ENCODE measurements at regions not wholly inside any gene's neighbourhood (a gene's known extent, or its start where the extent isn't known, plus 50 kb on each side); places are given as distances from the start of the nearest gene placed in this dataset.

- no peak for TF ChIP-seq YY1 (IDR thresholded peaks at IDR 0.05; ENCODE audit: insufficient read depth, insufficient read length)
- no peak for TF ChIP-seq SUZ12 (IDR thresholded peaks at IDR 0.05; ENCODE audit: extremely low read depth, insufficient read depth, insufficient read length)
- no peak for TF ChIP-seq ZNF274 (IDR thresholded peaks at IDR 0.05; ENCODE audit: low read depth, low read length)
These were observed 111.0 kb upstream of the SLC25A48 start for GRCh38 chr5:135723491-135723890.

GRCh38 chr5:135721548-135722090 is 112.8 kb upstream of the SLC25A48 start:
- H3K9me3 ChIP-seq (ENCODE audit: insufficient read depth, low read length), result no peaks in the 10 kb centered on the region
- no peak for DNase-seq (ENCODE audit: low read depth, low spot score)
- peaks cover 6% of the 10 kb centered on the region for H3K4me1 ChIP-seq (ENCODE audit: insufficient read depth, insufficient read length)
- no peaks in the 10 kb centered on the region for H3K27me3 ChIP-seq (ENCODE audit: insufficient read depth, insufficient read length)
- no peak overlapping the region for H3K4me3 ChIP-seq (ENCODE audit: insufficient read length, low read depth)
- H3K36me3 ChIP-seq (ENCODE audit: insufficient read depth, insufficient read length, low read length), result no peaks in the 10 kb centered on the region
- H3K9ac ChIP-seq (ENCODE audit: insufficient read length, low read depth), result no peak overlapping the region
- no peak for TF ChIP-seq SUZ12 (IDR thresholded peaks at IDR 0.05; ENCODE audit: extremely low read depth, insufficient read depth, insufficient read length)
- TF ChIP-seq YY1 (IDR thresholded peaks at IDR 0.05; ENCODE audit: insufficient read depth, insufficient read length), result no peak
- TF ChIP-seq ZNF274 (IDR thresholded peaks at IDR 0.05; ENCODE audit: low read depth, low read length), result no peak

More at GRCh38 chr5:135723491-135723890, 111.0 kb upstream of the SLC25A48 start:
- Histone ChIP-seq H3K9ac (ENCODE audit: insufficient read length, low read depth) (no peak overlapping the region), H3K4me3 (ENCODE audit: insufficient read length, low read depth) (no peak overlapping the region), H3K9me3 (ENCODE audit: insufficient read depth, low read length) (no peaks in the 10 kb centered on the region), H3K36me3 (ENCODE audit: insufficient read depth, insufficient read length, low read length) (no peaks in the 10 kb centered on the region), H3K4me1 (ENCODE audit: insufficient read depth, insufficient read length) (peaks cover 6% of the 10 kb centered on the region), H3K27me3 (ENCODE audit: insufficient read depth, insufficient read length) (no peaks in the 10 kb centered on the region)
- DNase-seq (ENCODE audit: low read depth, low spot score), result no peak

- Histone ChIP-seq H3K4me3 (ENCODE audit: insufficient read length, low read depth) (no peak overlapping the region), H3K36me3 (ENCODE audit: insufficient read depth, insufficient read length, low read length) (no peaks in the 10 kb centered on the region)
- TF ChIP-seq YY1 (IDR thresholded peaks at IDR 0.05; ENCODE audit: insufficient read depth, insufficient read length) (no peak), ZNF274 (IDR thresholded peaks at IDR 0.05; ENCODE audit: low read depth, low read length) (no peak), SUZ12 (IDR thresholded peaks at IDR 0.05; ENCODE audit: extremely low read depth, insufficient read depth, insufficient read length) (no peak)
These were observed 114.3 kb upstream of the SLC25A48 start for GRCh38 chr5:135720191-135720590.

GRCh38 chr5:135719428-135720063 is 114.9 kb upstream of the SLC25A48 start:
- Histone ChIP-seq H3K4me3 (ENCODE audit: insufficient read length, low read depth) (no peak overlapping the region), H3K27me3 (ENCODE audit: insufficient read depth, insufficient read length) (no peaks in the 10 kb centered on the region), H3K4me1 (ENCODE audit: insufficient read depth, insufficient read length) (peaks cover 6% of the 10 kb centered on the region), H3K36me3 (ENCODE audit: insufficient read depth, insufficient read length, low read length) (no peaks in the 10 kb centered on the region), H3K9me3 (ENCODE audit: insufficient read depth, low read length) (no peaks in the 10 kb centered on the region), H3K9ac (ENCODE audit: insufficient read length, low read depth) (no peak overlapping the region)
- no peak for TF ChIP-seq ZNF274 (IDR thresholded peaks at IDR 0.05; ENCODE audit: low read depth, low read length)
- DNase-seq (ENCODE audit: low read depth, low spot score), result no peak

More at GRCh38 chr5:135720191-135720590, 114.3 kb upstream of the SLC25A48 start:
- Histone ChIP-seq H3K9me3 (ENCODE audit: insufficient read depth, low read length) (no peaks in the 10 kb centered on the region), H3K9ac (ENCODE audit: insufficient read length, low read depth) (no peak overlapping the region), H3K4me1 (ENCODE audit: insufficient read depth, insufficient read length) (peaks cover 6% of the 10 kb centered on the region), H3K27me3 (ENCODE audit: insufficient read depth, insufficient read length) (no peaks in the 10 kb centered on the region)
- DNase-seq (ENCODE audit: low read depth, low spot score), result no peak

- no peak for TF ChIP-seq SUZ12 (IDR thresholded peaks at IDR 0.05; ENCODE audit: extremely low read depth, insufficient read depth, insufficient read length)
- TF ChIP-seq YY1 (IDR thresholded peaks at IDR 0.05; ENCODE audit: insufficient read depth, insufficient read length), result no peak
- no peak for TF ChIP-seq ZNF274 (IDR thresholded peaks at IDR 0.05; ENCODE audit: low read depth, low read length)
- peaks cover 6% of the 10 kb centered on the region for H3K4me1 ChIP-seq (ENCODE audit: insufficient read depth, insufficient read length)
- H3K9ac ChIP-seq (ENCODE audit: insufficient read length, low read depth), result no peak overlapping the region
- no peaks in the 10 kb centered on the region for H3K27me3 ChIP-seq (ENCODE audit: insufficient read depth, insufficient read length)
- DNase-seq (ENCODE audit: low read depth, low spot score), result no peak
- H3K4me3 ChIP-seq (ENCODE audit: insufficient read length, low read depth), result no peak overlapping the region
- H3K36me3 ChIP-seq (ENCODE audit: insufficient read depth, insufficient read length, low read length), result no peaks in the 10 kb centered on the region
- no peaks in the 10 kb centered on the region for H3K9me3 ChIP-seq (ENCODE audit: insufficient read depth, low read length)
These were observed 115.8 kb upstream of the SLC25A48 start for GRCh38 chr5:135718651-135719050.

GRCh38 chr5:135718151-135718550 is 116.3 kb upstream of the SLC25A48 start:
- H3K36me3 ChIP-seq (ENCODE audit: insufficient read depth, insufficient read length, low read length), result no peaks in the 10 kb centered on the region
- H3K9ac ChIP-seq (ENCODE audit: insufficient read length, low read depth), result no peak overlapping the region
- no peaks in the 10 kb centered on the region for H3K9me3 ChIP-seq (ENCODE audit: insufficient read depth, low read length)
- H3K4me1 ChIP-seq (ENCODE audit: insufficient read depth, insufficient read length), result peaks cover 6% of the 10 kb centered on the region
- no peaks in the 10 kb centered on the region for H3K27me3 ChIP-seq (ENCODE audit: insufficient read depth, insufficient read length)
- H3K4me3 ChIP-seq (ENCODE audit: insufficient read length, low read depth), result no peak overlapping the region
- no peak for DNase-seq (ENCODE audit: low read depth, low spot score)
- no peak for TF ChIP-seq YY1 (IDR thresholded peaks at IDR 0.05; ENCODE audit: insufficient read depth, insufficient read length)
- no peak for TF ChIP-seq ZNF274 (IDR thresholded peaks at IDR 0.05; ENCODE audit: low read depth, low read length)
- TF ChIP-seq SUZ12 (IDR thresholded peaks at IDR 0.05; ENCODE audit: extremely low read depth, insufficient read depth, insufficient read length), result no peak

GRCh38 chr5:135715267-135716055 is 119.0 kb upstream of the SLC25A48 start:
- no peaks in the 10 kb centered on the region for H3K4me1 ChIP-seq (ENCODE audit: insufficient read depth, insufficient read length)
- H3K9ac ChIP-seq (ENCODE audit: insufficient read length, low read depth), result no peak overlapping the region
- H3K4me3 ChIP-seq (ENCODE audit: insufficient read length, low read depth), result no peak overlapping the region
- no peaks in the 10 kb centered on the region for H3K27me3 ChIP-seq (ENCODE audit: insufficient read depth, insufficient read length)
- no peak for DNase-seq (ENCODE audit: low read depth, low spot score)
- H3K36me3 ChIP-seq (ENCODE audit: insufficient read depth, insufficient read length, low read length), result no peaks in the 10 kb centered on the region
- H3K9me3 ChIP-seq (ENCODE audit: insufficient read depth, low read length), result no peaks in the 10 kb centered on the region
- no peak for TF ChIP-seq YY1 (IDR thresholded peaks at IDR 0.05; ENCODE audit: insufficient read depth, insufficient read length)
- no peak for TF ChIP-seq SUZ12 (IDR thresholded peaks at IDR 0.05; ENCODE audit: extremely low read depth, insufficient read depth, insufficient read length)
- no peak for TF ChIP-seq ZNF274 (IDR thresholded peaks at IDR 0.05; ENCODE audit: low read depth, low read length)

Data from NT2/D1 (cell line).